GM19193 (cell line): ENCODE measurements at regions not wholly inside any gene's neighbourhood (a gene's known extent, or its start where the extent isn't known, plus 50 kb on each side); places are given as distances from the start of the nearest gene placed in this dataset.

Source experiments
- POLR2A ChIP-seq: IDR thresholded peaks from 4 replicates; pipeline ENCODE4 v1.6.1; 2011; ENCODE audit not compliant: insufficient read depth, insufficient read length; ENCODE audit errors: extremely low read depth

GRCh38 chr2:144146076-144146475 lies 373.8 kb downstream of the ZEB2 start:
- TF ChIP-seq POLR2A, result no peak

- TF ChIP-seq POLR2A, result no peak
These were observed 376.4 kb downstream of the ZEB2 start for GRCh38 chr2:144143294-144144151.

GRCh38 chr2:144140891-144141290 lies 379.0 kb downstream of the ZEB2 start:
- no peak for TF ChIP-seq POLR2A

- TF ChIP-seq POLR2A, result no peak
These were observed 382.1 kb downstream of the ZEB2 start for GRCh38 chr2:144137705-144138428.

GRCh38 chr2:144137272-144137671 lies 382.6 kb downstream of the ZEB2 start:
- TF ChIP-seq POLR2A, result no peak

- no peak for TF ChIP-seq POLR2A
These were observed 383.5 kb downstream of the ZEB2 start for GRCh38 chr2:144136297-144137010.

- no peak for TF ChIP-seq POLR2A
These were observed 385.8 kb downstream of the ZEB2 start for GRCh38 chr2:144133936-144134665.

- TF ChIP-seq POLR2A, result no peak
These were observed 387.6 kb downstream of the ZEB2 start for GRCh38 chr2:144132357-144132756.

GRCh38 chr2:144131042-144131441 lies 388.9 kb downstream of the ZEB2 start:
- no peak for TF ChIP-seq POLR2A

GRCh38 chr2:144130551-144130950 lies 389.4 kb downstream of the ZEB2 start:
- TF ChIP-seq POLR2A, result no peak

- no peak for TF ChIP-seq POLR2A
These were observed 391.7 kb downstream of the ZEB2 start for GRCh38 chr2:144128130-144128746.

GRCh38 chr2:144127693-144128092 lies 392.2 kb downstream of the ZEB2 start:
- TF ChIP-seq POLR2A, result no peak

GRCh38 chr2:144126302-144126701 lies 393.6 kb downstream of the ZEB2 start:
- TF ChIP-seq POLR2A, result no peak

GRCh38 chr2:144125751-144126150 lies 394.2 kb downstream of the ZEB2 start:
- TF ChIP-seq POLR2A, result no peak
